VCaP (cell line): ENCODE measurements at regions not wholly inside any gene's neighbourhood (a gene's known extent, or its start where the extent isn't known, plus 50 kb on each side); places are given as distances from the start of the nearest gene placed in this dataset.

ENCODE experiments used
- H3K27ac ChIP-seq: fragments of 450-650 bp; 2 replicates; pipeline ENCODE4 v1.5.1; 2017
- TF ChIP-seq, protein P1 (sequence below): fragments of 450-650 bp; conservative IDR thresholded peaks from 2 replicates; pipeline ENCODE4 v1.5.1; 2017; ENCODE audit warnings: mild to moderate bottlenecking, moderate library complexity

DNA sequence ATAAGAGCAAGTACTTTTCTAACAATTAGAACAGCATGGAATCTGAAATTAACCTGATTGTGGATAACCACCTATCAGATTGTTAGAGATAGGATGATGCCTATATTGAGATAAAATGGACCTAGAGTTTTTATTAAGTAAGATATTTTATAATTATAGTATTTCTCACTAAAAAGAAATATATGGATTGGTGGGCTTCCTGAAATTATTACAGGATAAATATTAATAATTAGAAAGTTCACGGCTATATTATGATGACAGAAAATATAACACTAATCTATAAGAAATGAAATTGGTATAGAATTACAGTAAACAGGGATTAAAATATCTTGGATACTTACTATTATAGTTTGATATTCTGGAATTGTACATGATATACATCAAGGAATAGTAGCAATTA lies 378.0 kb upstream of the SPRY2 start:
- H3K27ac ChIP-seq: no peak overlapping the region
- TF ChIP-seq, protein P1, sequence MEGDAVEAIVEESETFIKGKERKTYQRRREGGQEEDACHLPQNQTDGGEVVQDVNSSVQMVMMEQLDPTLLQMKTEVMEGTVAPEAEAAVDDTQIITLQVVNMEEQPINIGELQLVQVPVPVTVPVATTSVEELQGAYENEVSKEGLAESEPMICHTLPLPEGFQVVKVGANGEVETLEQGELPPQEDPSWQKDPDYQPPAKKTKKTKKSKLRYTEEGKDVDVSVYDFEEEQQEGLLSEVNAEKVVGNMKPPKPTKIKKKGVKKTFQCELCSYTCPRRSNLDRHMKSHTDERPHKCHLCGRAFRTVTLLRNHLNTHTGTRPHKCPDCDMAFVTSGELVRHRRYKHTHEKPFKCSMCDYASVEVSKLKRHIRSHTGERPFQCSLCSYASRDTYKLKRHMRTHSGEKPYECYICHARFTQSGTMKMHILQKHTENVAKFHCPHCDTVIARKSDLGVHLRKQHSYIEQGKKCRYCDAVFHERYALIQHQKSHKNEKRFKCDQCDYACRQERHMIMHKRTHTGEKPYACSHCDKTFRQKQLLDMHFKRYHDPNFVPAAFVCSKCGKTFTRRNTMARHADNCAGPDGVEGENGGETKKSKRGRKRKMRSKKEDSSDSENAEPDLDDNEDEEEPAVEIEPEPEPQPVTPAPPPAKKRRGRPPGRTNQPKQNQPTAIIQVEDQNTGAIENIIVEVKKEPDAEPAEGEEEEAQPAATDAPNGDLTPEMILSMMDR: no peak

DNA sequence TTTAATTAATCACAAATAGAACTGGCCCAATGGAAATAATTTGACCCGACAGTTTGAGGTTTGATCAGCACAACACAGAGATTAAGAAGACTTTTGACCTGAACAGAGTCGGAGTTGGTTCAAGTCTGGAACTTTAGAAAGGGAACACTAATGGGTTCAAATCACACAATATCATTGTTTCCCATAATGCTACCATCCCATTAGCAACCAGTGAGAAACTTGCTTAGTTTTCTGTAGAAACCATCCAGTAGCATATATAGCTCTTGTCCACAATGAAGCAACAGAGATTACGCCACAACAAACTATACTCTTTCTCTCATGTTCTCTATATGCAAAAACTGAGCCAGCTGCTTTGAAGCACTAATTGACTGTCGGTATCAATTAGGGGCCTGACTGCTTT lies 376.9 kb upstream of the SPRY2 start:
- TF ChIP-seq, protein P1: no peak
- H3K27ac ChIP-seq: no peak overlapping the region

DNA sequence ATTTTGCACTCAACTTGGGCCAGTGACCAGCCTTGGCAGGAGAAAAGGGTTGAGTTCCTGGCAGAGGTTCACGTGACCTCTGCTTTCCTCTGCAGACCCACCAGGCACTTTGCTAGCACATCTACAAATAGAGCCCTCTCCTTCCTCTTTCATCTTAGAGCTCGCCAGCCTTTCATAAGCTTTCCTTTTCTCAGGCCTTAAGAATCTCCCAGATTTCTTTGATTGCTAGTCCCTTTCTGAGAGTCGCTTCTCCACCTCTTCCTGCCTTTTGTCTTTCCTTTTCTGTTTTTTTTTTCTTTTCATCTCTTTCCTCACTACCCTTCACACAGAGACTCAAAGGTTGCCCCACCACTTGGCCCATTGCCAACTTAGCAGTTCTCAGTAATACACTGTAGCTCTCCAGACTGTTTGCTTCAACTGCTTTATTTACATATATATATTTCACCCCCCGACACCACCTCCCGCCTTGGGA lies 375.7 kb upstream of the SPRY2 start:
- TF ChIP-seq, protein P1: no peak
- no peak overlapping the region for H3K27ac ChIP-seq

DNA sequence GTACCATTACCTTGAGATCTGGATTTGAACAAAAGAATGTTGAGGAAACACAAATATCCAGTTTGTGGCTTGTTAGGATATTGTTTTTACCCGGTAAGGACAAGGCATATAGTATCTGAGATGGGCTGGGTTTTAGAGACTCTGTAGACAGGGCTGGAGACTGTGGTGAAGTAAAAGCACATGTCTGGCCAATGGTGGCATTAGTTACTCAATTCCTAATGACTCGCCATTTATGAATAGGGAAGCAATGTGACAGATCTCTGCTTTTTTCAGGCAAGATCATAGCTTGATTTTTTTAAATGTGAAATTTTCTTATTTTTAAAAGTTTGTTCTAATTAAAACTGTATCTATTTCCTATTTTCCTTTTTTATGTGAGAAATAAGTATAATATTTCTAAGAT lies 371.1 kb upstream of the SPRY2 start:
- TF ChIP-seq, protein P1: no peak

DNA sequence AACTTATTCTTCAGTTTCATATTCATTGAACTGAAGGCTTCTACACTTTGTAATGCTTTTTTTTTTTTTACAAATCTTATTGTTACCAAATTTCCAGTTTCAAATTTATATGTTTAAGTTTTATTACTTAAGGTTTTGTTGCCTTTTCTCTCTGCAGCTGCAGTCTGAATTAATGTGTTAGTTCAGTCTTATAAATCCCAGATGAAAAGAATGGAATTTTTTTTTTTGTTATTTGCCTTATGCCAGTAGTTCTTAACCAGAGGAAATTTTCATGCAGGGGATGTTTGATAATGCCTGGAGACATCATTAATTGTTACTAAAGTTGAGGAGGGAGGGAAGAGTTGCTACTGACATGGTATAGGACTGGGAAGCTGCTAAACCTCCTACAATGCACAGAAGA lies 367.9 kb upstream of the SPRY2 start:
- TF ChIP-seq, protein P1: no peak
- H3K27ac ChIP-seq: no peak overlapping the region

More for the DNA sequence above, 371.1 kb upstream of the SPRY2 start:
- H3K27ac ChIP-seq: no peak overlapping the region

DNA sequence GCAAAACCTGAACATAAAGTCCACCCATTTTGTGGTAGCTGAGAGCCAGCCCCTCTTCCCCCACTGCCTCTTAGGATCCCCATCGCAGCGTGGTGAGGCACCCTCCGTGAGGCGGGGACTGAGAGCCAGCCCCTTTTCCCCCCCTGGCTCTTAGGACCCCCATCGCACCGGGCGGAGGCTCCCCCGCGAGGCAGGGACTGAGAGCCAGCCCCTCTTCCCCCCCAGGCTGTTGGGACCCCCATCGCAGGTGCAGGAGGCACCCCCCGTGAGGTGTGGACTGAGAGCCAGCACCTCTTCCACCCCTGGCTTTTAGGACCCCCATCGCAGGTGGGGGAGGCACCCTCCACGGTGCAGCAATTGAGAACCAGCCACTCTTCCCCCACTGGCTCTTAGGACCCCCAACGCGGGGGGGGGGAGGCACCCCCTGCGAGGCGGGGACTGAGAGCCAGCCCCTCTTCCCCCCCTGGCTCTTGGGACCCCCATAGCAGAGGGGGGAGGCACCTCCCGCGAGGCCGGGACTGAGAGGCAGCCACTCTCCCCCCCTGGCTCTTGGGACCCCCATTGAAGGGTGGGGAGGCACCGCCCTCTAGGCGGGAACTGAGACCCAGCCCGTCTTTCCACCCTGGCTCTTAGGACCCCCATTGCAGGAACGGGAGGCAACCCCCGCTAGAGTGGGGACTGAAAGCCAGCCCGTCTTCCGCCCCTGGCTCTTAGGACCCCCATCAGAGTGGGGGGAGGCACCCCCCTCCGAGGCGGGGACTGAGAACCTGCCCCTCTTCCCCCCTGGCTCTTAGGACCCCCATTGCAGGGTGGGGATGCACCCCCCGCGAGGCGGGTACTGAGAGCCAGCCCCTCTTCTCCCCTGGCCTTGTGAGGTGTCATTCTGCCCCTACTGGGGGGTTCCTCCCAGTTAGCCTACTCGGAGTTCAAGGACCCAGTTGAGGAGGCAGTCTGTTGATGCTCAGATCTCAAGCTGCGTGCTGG lies 366.4 kb upstream of the SPRY2 start:
- H3K27ac ChIP-seq: no peak overlapping the region
- TF ChIP-seq, protein P1: no peak

DNA sequence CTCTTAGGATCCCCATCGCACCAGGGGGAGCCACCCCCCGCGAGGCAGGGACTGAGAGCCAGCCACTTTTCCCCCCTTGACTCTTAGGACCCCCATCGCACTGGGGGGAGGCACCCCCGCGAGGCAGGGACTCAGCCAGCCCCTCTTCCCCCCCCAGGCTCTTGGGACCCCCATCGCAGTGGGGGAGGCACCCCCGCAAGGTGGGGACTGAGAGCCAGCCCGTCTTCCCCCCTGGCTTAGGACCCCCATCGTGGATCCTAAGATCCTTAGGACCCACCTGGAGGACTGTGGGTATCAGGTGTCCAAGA lies 365.2 kb upstream of the SPRY2 start:
- TF ChIP-seq, protein P1: no peak
- H3K27ac ChIP-seq: no peak overlapping the region
